HAP-1 (cell line): ENCODE measurements at regions not wholly inside any gene's neighbourhood (a gene's known extent, or its start where the extent isn't known, plus 50 kb on each side); places are given as distances from the start of the nearest gene placed in this dataset.
A peak's percentile ranks its signal among the peaks of the same experiment; 100 is the strongest.
"Not testable (repeated sequence)": the region's sequence is repeated elsewhere in the genome, so short reads cannot be mapped to it uniquely, and the experiment has no call there.

Experiments
- DNase-seq, 2 experiments: peaks; one replicate each; pipeline ENCODE4 v3.0.0-alpha.2; 2016 to 2020; ENCODE audit warnings: low spot score in 2 of 2
- H3K27me3 ChIP-seq: fragments of 250-450 bp; sonication (Bioruptor Pico); 2 replicates; pipeline ENCODE4 v1.5.1; 2020; ENCODE audit warnings: low read depth, mild to moderate bottlenecking, moderate library complexity
- H3K36me3 ChIP-seq: fragments of 250-450 bp; sonication (Bioruptor Pico); replicated peaks from 2 replicates; pipeline ENCODE4 v1.5.1; 2020; ENCODE audit warnings: mild to moderate bottlenecking
- H3K4me1 ChIP-seq: fragments of 250-450 bp; sonication (Bioruptor Pico); 2 replicates; pipeline ENCODE4 v1.5.1; 2020; ENCODE audit warnings: mild to moderate bottlenecking
- H3K4me3 ChIP-seq: fragments of 250-450 bp; sonication (Bioruptor Pico); 2 replicates; pipeline ENCODE4 v1.5.1; 2020; ENCODE audit warnings: mild to moderate bottlenecking, moderate library complexity
- H3K9me3 ChIP-seq: fragments of 250-450 bp; sonication (Bioruptor Pico); 2 replicates; pipeline ENCODE4 v1.5.1; 2020; ENCODE audit warnings: mild to moderate bottlenecking, moderate library complexity
- in situ Hi-C: fragments of 300-500 bp; cut with MboI; formaldehyde crosslinking; loops from 3 replicates; pipeline ENCODE4 v1.14.3; 2020; ENCODE audit warnings: low sequenced_read_pairs, inconsistent platforms, mixed read lengths

GRCh38 chr16:86343027-86343795, 167.1 kb upstream of the FOXF1 start:
- no peak overlapping the region for H3K4me3 ChIP-seq
- in situ Hi-C loops = loop anchor here (5.0 kb wide), 1 partner anchor 174 kb away; no protein-coding TSS in a partner anchor
- no peaks in the 10 kb centered on the region for H3K4me1 ChIP-seq
- no peaks in the 10 kb centered on the region for H3K9me3 ChIP-seq
- no peaks in the 10 kb centered on the region for H3K36me3 ChIP-seq
- H3K27me3 ChIP-seq = peaks cover 8% of the 10 kb centered on the region; the same call in 1 of the 2 replicates
- DNase-seq = no peak

- H3K27me3 ChIP-seq = peaks cover 8% of the 10 kb centered on the region; the same call in 1 of the 2 replicates
- no peaks in the 10 kb centered on the region for H3K9me3 ChIP-seq
- in situ Hi-C loops = loop anchor here (5.0 kb wide), 1 partner anchor 173 kb away; no protein-coding TSS in a partner anchor
- no peaks in the 10 kb centered on the region for H3K36me3 ChIP-seq
- no peak overlapping the region for H3K4me3 ChIP-seq
- DNase-seq = no peak
- H3K4me1 ChIP-seq = no peaks in the 10 kb centered on the region
These were observed 166.3 kb upstream of the FOXF1 start for GRCh38 chr16:86343796-86344585.

GRCh38 chr16:86344586-86344871, 165.8 kb upstream of the FOXF1 start:
- Histone ChIP-seq H3K4me1 (no peaks in the 10 kb centered on the region), H3K4me3 (no peak overlapping the region), H3K36me3 (no peaks in the 10 kb centered on the region), H3K9me3 (no peaks in the 10 kb centered on the region), H3K27me3 (peaks cover 8% of the 10 kb centered on the region; the same call in 1 of the 2 replicates)
- in situ Hi-C loops = loop anchor here (5.0 kb wide), 1 partner anchor 173 kb away; no protein-coding TSS in a partner anchor
- DNase-seq = no peak

- Histone ChIP-seq H3K36me3 (no peaks in the 10 kb centered on the region), H3K4me3 (no peak overlapping the region), H3K9me3 (no peaks in the 10 kb centered on the region), H3K27me3 (peaks cover 8% of the 10 kb centered on the region; the same call in 1 of the 2 replicates), H3K4me1 (no peaks in the 10 kb centered on the region)
- in situ Hi-C loops = loop anchor here (5.0 kb wide), 1 partner anchor 172 kb away; no protein-coding TSS in a partner anchor
- DNase-seq = no peak
These were observed 165.4 kb upstream of the FOXF1 start for GRCh38 chr16:86344881-86345280.

- in situ Hi-C loops = no loop called here
- H3K36me3 ChIP-seq = no peaks in the 10 kb centered on the region
- no peaks in the 10 kb centered on the region for H3K9me3 ChIP-seq
- no peak overlapping the region for H3K4me3 ChIP-seq
- DNase-seq = no peak
- peaks cover 8% of the 10 kb centered on the region; the same call in 1 of the 2 replicates for H3K27me3 ChIP-seq
- no peaks in the 10 kb centered on the region for H3K4me1 ChIP-seq
These were observed 164.8 kb upstream of the FOXF1 start for GRCh38 chr16:86345516-86345915.

GRCh38 chr16:86346034-86346433, 164.3 kb upstream of the FOXF1 start:
- DNase-seq = no peak
- Histone ChIP-seq H3K4me3 (no peak overlapping the region), H3K36me3 (no peaks in the 10 kb centered on the region), H3K4me1 (no peaks in the 10 kb centered on the region), H3K9me3 (no peaks in the 10 kb centered on the region), H3K27me3 (peaks cover 8% of the 10 kb centered on the region; the same call in 1 of the 2 replicates)
- in situ Hi-C loops = no loop called here

- no peaks in the 10 kb centered on the region for H3K36me3 ChIP-seq
- in situ Hi-C loops = no loop called here
- no peak overlapping the region for H3K4me3 ChIP-seq
- H3K27me3 ChIP-seq = peaks cover 6% of the 10 kb centered on the region; the same call in 1 of the 2 replicates
- no peaks in the 10 kb centered on the region for H3K4me1 ChIP-seq
- no peaks in the 10 kb centered on the region for H3K9me3 ChIP-seq
- DNase-seq = no peak
These were observed 163.2 kb upstream of the FOXF1 start for GRCh38 chr16:86347090-86347489.

GRCh38 chr16:86347916-86348555, 162.3 kb upstream of the FOXF1 start:
- no peaks in the 10 kb centered on the region for H3K4me1 ChIP-seq
- no peaks in the 10 kb centered on the region for H3K36me3 ChIP-seq
- DNase-seq = no peak
- H3K27me3 ChIP-seq = peaks cover 6% of the 10 kb centered on the region; the same call in 1 of the 2 replicates
- H3K4me3 ChIP-seq = no peak overlapping the region
- in situ Hi-C loops = no loop called here
- H3K9me3 ChIP-seq = no peaks in the 10 kb centered on the region

GRCh38 chr16:86349338-86349900, 160.9 kb upstream of the FOXF1 start:
- Histone ChIP-seq H3K4me1 (no peaks in the 10 kb centered on the region), H3K4me3 (no peak overlapping the region), H3K9me3 (no peaks in the 10 kb centered on the region), H3K36me3 (no peaks in the 10 kb centered on the region), H3K27me3 (no peaks in the 10 kb centered on the region; the same call in 1 of the 2 replicates)
- peak in 1 of 2 experiments; percentile 19 for DNase-seq
- in situ Hi-C loops = no loop called here

GRCh38 chr16:86350289-86350688, 160.0 kb upstream of the FOXF1 start:
- in situ Hi-C loops = no loop called here
- no peaks in the 10 kb centered on the region for H3K4me1 ChIP-seq
- no peak for DNase-seq
- H3K27me3 ChIP-seq = no peaks in the 10 kb centered on the region
- H3K36me3 ChIP-seq = no peaks in the 10 kb centered on the region
- H3K9me3 ChIP-seq = no peaks in the 10 kb centered on the region
- H3K4me3 ChIP-seq = no peak overlapping the region

- no peak for DNase-seq
- in situ Hi-C loops = no loop called here
- H3K9me3 ChIP-seq = no peaks in the 10 kb centered on the region
- no peak overlapping the region for H3K4me3 ChIP-seq
- no peaks in the 10 kb centered on the region for H3K27me3 ChIP-seq
- no peaks in the 10 kb centered on the region for H3K36me3 ChIP-seq
- peaks cover 5% of the 10 kb centered on the region; the same call in 1 of the 2 replicates for H3K4me1 ChIP-seq
These were observed 159.1 kb upstream of the FOXF1 start for GRCh38 chr16:86351041-86351784.

GRCh38 chr16:86351785-86352139, 158.6 kb upstream of the FOXF1 start:
- H3K9me3 ChIP-seq, H3K36me3 ChIP-seq, H3K4me1 ChIP-seq, DNase-seq, in situ Hi-C loops, H3K27me3 ChIP-seq, H3K4me3 ChIP-seq: not testable (repeated sequence)

GRCh38 chr16:86353148-86353547, 157.2 kb upstream of the FOXF1 start:
- H3K36me3 ChIP-seq = no peaks in the 10 kb centered on the region
- H3K4me3 ChIP-seq = no peak overlapping the region
- in situ Hi-C loops = no loop called here
- no peak for DNase-seq
- H3K4me1 ChIP-seq = peaks cover 5% of the 10 kb centered on the region; the same call in 1 of the 2 replicates
- H3K9me3 ChIP-seq = no peaks in the 10 kb centered on the region
- no peaks in the 10 kb centered on the region for H3K27me3 ChIP-seq
